AG04450 (cell line): ENCODE measurements at regions not wholly inside any gene's neighbourhood (a gene's known extent, or its start where the extent isn't known, plus 50 kb on each side); places are given as distances from the start of the nearest gene placed in this dataset.

Source experiments
- CTCF ChIA-PET: fragments of 300-600, 350-600 bp; formaldehyde crosslinking; extraction: SDS; loops from one replicate; lab custom pipeline; 2022; ENCODE audit warnings: antibody characterized with exemption, inconsistent platforms; lab: Charles Lee
- POLR2A ChIA-PET: fragments of 350-600 bp; formaldehyde crosslinking; extraction: SDS; loops from one replicate; lab custom pipeline; 2021; ENCODE audit warnings: antibody characterized with exemption, inconsistent platforms; lab: Yijun Ruan, JAX
- DNase-seq: peaks from one replicate; pipeline ENCODE4 v3.0.0-alpha.2; 2011; ENCODE audit warnings: low read depth, low spot score
- H3K27ac ChIP-seq: one replicate; pipeline ENCODE4 v1.5.1; 2012; ENCODE audit warnings: low read depth, low read length, control low read depth
- H3K27me3 ChIP-seq: one replicate; pipeline ENCODE4 v1.6.0; 2012; ENCODE audit warnings: low read length; ENCODE audit not compliant: control insufficient read depth, insufficient read depth
- H3K4me3 ChIP-seq: 2 replicates; pipeline ENCODE4 v1.5.1; 2011; ENCODE audit warnings: mild to moderate bottlenecking, low read depth, low read length, control low read depth
- H3K9me3 ChIP-seq: 2 replicates; pipeline ENCODE4 v1.5.1; 2012; ENCODE audit warnings: low read length; ENCODE audit not compliant: control insufficient read depth, insufficient read depth
- CTCF ChIP-seq: IDR thresholded peaks from 2 replicates; pipeline ENCODE4 v1.5.1; 2011; ENCODE audit warnings: low read depth, low read length, control low read depth, inconsistent platforms

GRCh38 chr10:28169525-28169924 lies 133.3 kb downstream of the MPP7 start:
- no peaks in the 10 kb centered on the region for H3K9me3 ChIP-seq
- no peak overlapping the region for H3K27ac ChIP-seq
- POLR2A ChIA-PET, result no interaction called here
- CTCF ChIA-PET, result interaction anchor here (1.1 kb wide), 1 partner anchor 224 kb away, joined by 3 read pairs; no protein-coding TSS in a partner anchor
- TF ChIP-seq CTCF, result no peak
- H3K27me3 ChIP-seq, result no peaks in the 10 kb centered on the region
- no peak overlapping the region for H3K4me3 ChIP-seq
- DNase-seq, result no peak

DNA sequence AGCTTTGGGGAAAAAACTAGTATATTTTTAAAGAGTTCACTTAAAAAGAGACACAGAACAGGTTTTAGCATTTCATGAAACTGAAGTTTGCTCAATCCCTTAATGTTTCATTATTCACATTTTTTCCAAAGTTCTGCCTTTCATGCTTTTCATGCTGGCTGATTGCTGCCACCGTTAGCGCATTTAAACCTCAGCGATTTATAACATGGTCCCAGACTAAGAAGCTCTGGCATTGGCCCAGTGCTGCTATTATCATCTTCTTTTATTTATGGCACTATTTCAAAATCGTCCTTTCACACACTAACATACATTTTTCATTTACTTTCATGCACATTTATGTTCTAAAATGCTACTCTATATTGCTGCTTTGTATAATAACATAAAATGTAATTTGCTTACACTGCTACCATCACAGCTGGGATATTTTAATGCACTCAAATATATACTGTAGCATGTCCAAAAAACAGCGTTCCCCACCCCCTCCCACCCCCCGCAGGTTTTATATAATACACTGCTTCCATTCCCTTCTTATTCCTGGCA lies 141.9 kb downstream of the MPP7 start:
- ChIA-PET POLR2A (no interaction called here), CTCF (interaction anchor here (0.7 to 1.0 kb wide), 3 partner anchors 19 to 508 kb away, joined by 3 read pairs; no protein-coding TSS in a partner anchor)
- no peak for DNase-seq
- TF ChIP-seq CTCF, result no peak
- Histone ChIP-seq H3K27ac (no peak overlapping the region), H3K27me3 (no peaks in the 10 kb centered on the region), H3K9me3 (no peaks in the 10 kb centered on the region), H3K4me3 (no peak overlapping the region)

- Histone ChIP-seq H3K27ac (no peak overlapping the region), H3K27me3 (no peaks in the 10 kb centered on the region), H3K4me3 (no peak overlapping the region), H3K9me3 (no peaks in the 10 kb centered on the region)
- no peak for DNase-seq
- POLR2A ChIA-PET, result interaction anchor here (0.5 kb wide), 1 partner anchor 216 kb away, joined by 3 read pairs; no protein-coding TSS in a partner anchor
- CTCF ChIA-PET, result no interaction called here
- no peak for TF ChIP-seq CTCF
Measured at GRCh38 chr10:28157379-28157778, 145.5 kb downstream of the MPP7 start.

GRCh38 chr10:28155726-28156125 lies 147.1 kb downstream of the MPP7 start:
- H3K27ac ChIP-seq, result no peak overlapping the region
- ChIA-PET POLR2A (no interaction called here), CTCF (no interaction called here)
- no peaks in the 10 kb centered on the region for H3K27me3 ChIP-seq
- H3K4me3 ChIP-seq, result no peak overlapping the region
- TF ChIP-seq CTCF, result no peak
- DNase-seq, result no peak
- no peaks in the 10 kb centered on the region for H3K9me3 ChIP-seq

DNA sequence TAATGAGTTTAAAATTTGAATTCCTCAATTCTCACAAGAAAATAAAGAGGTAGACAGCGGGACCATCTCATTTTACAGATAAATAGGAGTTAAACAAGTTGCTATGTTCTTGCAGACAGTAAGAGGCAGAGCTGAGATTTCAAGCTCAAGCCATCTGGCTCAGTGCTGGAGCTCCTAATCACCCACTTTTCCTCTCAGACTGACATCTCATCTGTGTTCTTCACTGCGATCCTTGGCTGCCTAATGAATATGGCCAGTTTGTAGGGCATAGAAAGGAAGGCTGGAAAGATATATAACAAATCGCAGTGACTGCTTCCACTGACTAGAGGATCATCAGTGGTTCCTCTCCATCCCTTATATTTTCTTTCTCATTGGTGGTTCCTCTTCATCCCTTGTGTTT lies 151.2 kb downstream of the MPP7 start:
- TF ChIP-seq CTCF, result no peak
- Histone ChIP-seq H3K9me3 (no peaks in the 10 kb centered on the region), H3K27ac (no peak overlapping the region), H3K4me3 (no peak overlapping the region), H3K27me3 (no peaks in the 10 kb centered on the region)
- DNase-seq, result no peak
- ChIA-PET CTCF (no interaction called here), POLR2A (no interaction called here)
